ENCODE measurements at regions not wholly inside any gene's neighbourhood (a gene's known extent, or its start where the extent isn't known, plus 50 kb on each side); places are given as distances from the start of the nearest gene placed in this dataset.

- DNase-seq, result no peak
Measured at GRCh38 chr16:86041807-86042206, 142.8 kb downstream of the IRF8 start.

DNA sequence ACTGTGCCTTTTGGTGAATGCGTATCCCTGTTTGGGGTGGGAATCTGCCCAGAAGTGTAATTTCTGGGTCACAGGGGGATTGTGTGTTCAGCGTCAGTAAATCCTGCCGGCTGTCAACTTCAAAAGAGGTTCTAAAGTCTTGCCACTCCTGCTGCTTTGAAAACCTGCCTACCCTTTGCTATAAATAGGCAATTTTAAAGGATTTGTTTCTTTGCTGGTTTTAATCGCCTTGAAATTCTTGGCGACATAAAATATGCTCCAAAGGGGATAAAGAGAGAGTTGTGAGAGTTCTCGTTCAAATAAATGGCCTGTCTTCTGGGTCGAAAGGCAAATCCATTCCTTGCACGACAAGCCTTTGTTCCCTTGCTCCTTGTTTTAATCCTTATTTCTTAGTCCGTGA lies 143.4 kb downstream of the IRF8 start:
- no peak for DNase-seq

DNA sequence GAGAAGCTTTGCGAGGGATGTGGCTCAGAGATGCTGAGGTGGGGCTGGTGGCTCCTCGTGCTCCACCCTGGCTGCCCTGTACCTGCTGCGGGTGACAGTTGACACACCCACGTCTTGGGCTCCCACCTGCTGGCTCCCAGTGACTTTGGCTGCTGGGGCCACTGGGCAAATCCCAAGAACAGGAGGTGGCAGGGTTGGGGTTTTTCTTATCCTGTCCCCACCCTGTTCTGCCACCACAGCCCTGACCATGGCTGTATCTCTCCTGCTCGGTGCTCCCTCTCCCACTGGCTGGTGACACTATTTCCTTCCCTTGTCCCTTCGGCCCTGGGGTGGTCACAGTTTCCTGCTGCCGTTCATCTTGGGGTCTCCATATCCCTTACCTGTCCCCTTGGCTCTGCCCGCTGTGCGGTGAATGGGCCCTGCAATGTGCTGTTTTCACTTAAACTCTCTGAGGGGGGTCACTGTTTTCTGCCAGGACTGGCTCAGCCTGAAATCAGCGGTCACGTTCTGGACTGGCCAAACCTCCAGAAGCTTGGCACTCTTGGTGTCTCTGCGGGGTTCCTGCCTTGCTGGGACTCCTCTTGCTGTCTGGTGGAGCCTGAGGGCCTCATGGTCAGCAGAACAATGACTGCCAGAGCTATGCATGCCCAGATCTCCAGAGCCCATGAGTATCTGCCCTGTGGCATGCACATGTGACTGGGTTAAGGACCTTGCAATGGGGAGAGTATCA lies 144.2 kb downstream of the IRF8 start:
- DNase-seq, result no peak

GRCh38 chr16:86044241-86044671 lies 145.3 kb downstream of the IRF8 start:
- peak; percentile 54 for DNase-seq

- DNase-seq, result no peak
Measured at GRCh38 chr16:86044881-86045590, 146.1 kb downstream of the IRF8 start.

- DNase-seq, result no peak
Measured at GRCh38 chr16:86045591-86045971, 146.6 kb downstream of the IRF8 start.

- DNase-seq, result no peak
Measured at GRCh38 chr16:86046026-86046425, 147.1 kb downstream of the IRF8 start.

- DNase-seq, result no peak
Measured at GRCh38 chr16:86046667-86047270, 147.8 kb downstream of the IRF8 start.

DNA sequence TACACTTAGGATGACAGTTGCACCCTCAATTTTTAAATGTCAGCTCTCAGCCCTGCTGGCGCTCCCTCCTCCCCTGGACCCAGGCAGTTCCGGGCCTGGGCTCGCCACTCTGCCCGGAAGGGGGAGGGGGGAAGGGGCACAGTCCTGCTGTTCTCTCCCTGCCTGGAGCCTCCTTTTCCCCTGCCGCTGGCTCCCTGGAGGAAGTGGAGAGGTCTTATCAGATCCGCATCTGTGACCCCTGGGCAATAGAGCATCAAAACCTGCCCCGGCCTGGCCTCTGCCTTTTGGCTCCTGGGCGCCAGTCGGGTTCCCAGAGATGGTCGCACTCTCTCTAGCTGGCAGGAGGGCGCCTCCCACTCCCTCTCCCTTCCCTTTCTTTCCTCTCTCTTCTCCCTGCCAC lies 149.3 kb downstream of the IRF8 start:
- DNase-seq, result no peak

GRCh38 chr16:86048882-86049585 lies 150.1 kb downstream of the IRF8 start:
- DNase-seq, result no peak

- no peak for DNase-seq
Measured at GRCh38 chr16:86049641-86050040, 150.7 kb downstream of the IRF8 start.

DNA sequence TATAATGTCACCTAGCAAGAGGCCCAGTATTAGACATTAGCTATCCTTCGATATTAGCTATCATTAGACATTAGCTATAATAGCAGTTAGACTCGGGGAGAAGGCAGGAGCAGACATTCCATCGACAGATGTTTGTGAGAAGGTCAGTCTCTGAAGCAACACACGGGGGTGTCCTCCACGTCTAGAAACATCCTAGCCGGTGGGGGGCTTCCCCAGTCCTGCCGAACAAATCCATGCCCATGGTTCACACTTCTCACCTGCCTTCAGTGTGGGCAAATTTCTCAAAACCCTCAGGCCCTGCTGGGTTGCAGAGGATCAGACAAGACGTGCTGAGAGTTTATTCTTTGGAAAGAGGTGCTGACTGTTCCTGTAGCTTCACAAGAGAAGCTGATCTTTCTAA lies 151.1 kb downstream of the IRF8 start:
- no peak for DNase-seq

DNA sequence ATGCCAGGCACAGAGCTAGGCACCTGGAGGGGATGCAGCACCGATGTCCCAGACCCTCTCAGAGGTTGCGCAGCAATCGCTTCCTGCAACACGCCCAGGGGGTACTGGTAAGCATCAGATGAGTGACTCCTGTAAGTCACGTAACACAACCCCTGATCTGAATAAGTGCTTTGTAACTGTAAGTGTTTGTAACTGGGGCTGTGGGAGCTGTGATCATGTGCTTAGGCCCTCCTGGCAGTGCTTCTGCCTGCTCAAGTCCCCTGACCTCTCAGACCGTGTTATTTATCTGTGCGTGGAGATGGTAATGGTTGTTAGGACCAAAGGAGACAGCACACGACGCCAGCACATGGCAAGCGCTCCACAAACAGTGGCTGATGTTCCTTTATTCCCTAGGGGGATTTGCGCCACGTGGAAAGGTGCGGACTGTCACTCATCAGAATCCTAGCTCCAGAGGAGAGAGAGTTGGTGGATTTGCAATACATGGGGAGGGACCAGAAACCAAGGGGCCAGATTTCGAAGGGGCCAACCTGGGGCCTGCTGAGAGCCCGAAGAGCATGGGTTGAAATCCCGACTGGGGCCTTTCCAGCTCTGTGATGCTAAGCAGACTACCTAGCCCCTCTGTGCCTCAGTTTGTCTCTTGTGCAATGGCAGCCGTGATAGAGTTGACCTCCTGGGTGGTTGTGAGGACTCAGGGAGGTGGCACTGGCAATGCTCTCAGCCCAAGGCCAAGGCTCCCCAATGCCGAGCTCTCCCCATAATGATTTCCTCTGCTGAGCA lies 151.8 kb downstream of the IRF8 start:
- DNase-seq, result no peak

GRCh38 chr16:86051368-86052114 lies 152.6 kb downstream of the IRF8 start:
- DNase-seq, result no peak

DNA sequence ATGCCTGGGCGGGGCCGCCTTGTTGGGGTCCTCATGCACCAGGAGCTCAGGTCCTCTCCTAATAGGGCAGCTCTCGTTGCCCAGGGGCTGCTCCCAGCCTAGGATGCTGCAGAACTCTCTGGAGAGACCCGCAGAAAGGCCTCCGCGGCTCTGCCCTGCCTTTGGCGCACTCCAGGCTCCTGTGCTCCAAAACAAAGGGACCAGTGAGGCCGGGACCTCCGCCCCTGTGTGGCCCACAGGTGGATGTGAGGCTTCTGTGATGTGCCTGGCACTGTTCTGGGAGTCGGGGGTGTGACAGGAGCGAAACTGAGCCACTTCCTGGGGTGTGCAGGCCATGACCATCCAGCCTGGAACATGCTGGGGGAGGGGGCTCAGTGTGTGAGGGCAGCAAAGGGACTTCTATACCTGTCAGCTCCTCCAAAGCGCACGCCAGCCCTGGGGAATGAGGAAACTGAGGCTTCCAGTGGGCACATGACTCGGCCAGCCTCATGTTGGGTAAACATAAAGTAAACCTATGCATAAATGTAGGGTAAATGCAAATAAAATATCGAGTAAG lies 153.2 kb downstream of the IRF8 start:
- no peak for DNase-seq

- DNase-seq, result no peak
Measured at GRCh38 chr16:86052926-86053325, 154.0 kb downstream of the IRF8 start.

DNA sequence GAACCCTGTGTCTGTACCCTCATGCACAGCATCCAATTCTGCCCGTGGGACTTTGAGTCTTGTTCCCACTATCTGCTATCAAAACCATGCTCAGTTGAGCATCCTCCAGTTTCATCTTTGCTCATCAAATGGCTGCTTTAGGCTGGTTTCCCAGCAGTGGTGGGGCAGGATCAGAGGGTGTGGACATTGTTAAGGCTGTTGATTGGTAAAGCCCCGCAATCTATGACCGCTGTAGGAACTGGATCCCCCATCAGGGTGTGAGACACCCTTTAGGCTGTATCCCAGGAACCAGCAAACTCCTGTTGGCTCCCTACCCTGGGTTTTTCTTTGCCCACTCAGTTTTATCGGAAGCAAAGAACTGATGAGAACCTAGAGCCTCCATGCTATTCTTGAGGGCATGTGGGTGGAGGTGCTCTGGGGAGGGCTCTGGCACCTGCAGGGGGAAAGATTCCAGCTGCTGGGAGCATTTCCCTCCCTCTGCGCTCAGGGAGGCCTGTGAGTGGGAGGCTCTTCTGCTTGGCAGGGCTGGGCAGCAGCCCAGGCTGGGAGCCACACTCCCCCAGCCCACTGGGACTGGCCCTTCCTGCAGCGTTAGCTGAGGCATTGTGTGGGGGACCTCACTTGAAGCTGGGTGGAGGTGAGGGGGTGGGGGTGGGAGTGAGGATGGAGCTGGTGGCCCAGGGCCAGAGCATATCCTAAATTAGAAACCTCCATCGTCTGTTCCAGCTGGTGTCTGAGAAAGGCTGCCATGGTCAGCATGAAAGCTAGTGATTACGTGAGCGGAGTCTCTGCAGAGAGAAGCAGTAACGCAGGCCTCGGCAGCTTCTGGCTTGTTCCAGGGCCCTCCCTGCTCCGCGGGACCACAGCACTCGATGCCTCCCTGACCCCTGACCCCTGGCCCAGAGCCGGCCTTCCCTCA lies 160.6 kb downstream of the IRF8 start:
- no peak for DNase-seq

DNA sequence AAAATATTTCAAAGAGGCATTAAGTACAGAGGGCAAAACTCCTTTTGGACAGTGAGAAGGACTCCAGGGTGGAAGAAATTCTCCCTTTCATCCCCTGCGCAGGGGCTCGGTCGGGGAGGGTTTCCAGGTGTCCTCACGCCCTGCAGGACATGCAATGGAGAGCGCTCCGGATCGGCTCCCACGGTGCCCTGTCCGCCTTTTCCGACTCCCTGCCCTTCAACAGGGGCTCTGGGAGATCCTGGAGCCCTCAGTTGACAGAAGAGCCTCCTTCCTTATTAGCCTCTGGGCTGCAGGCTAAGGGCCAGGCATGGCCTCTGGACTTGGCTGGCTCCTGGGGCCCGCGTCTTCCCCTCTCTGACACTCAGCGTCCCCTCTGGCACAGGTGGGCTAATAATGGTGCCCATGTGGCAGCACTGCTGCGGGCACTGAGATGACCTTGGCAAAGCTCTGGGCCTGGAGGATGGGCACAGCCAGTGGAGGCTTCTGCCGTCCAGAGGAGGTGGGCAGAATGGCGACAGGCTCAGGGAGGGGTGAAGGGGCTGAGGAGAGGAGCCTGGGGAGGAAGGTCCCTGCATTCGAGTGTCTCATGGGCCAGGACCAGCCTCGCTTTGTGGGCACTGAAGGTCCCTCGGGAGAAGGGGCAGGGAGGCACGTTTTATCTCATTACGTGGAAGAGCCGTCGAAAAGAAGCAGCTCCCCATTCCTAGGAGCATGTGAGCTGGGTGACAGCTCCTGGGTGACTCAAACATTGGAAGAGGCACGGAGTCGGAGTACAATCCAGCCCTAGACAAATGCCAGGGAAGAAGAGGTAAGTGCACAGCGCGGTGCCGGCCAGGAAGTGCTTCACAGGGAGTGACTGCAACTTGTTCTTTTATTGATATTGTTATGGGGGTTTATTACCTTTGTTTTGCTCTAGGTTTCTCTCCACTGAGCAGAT lies 161.7 kb downstream of the IRF8 start:
- no peak for DNase-seq

DNA sequence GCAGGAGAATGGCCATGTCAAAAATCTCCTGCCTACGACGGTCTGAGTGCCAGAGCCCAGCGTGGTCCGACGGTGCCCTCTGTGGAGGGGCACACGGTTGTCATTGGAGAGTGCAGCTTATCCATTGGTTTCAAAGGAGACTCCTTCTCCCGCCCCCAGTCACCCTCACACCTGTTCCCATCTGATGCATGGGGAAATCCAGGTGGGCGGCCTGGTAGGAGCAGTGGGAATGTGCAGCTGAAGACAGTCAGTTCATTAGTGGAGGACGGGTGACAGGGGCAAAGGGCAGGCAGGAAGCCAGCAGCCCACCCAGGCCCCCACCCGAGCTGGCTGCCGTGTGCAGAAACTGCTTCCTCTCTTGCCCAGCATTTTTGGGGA lies 162.3 kb downstream of the IRF8 start:
- DNase-seq, result no peak
